ENCODE measurements at regions not wholly inside any gene's neighbourhood (a gene's known extent, or its start where the extent isn't known, plus 50 kb on each side); places are given as distances from the start of the nearest gene placed in this dataset.

- no peak for DNase-seq
- H3K18ac ChIP-seq (ENCODE audit: low read length), result no peak overlapping the region
- H3K27me3 ChIP-seq (ENCODE audit: insufficient read depth, low read length), result no peaks in the 10 kb centered on the region
- no peak overlapping the region for H3K4ac ChIP-seq (ENCODE audit: low read depth, low read length)
- no peak overlapping the region for H2BK5ac ChIP-seq (ENCODE audit: low read depth, low read length, poor library complexity)
- no peaks in the 10 kb centered on the region for H3K79me2 ChIP-seq (ENCODE audit: control insufficient read depth, insufficient read depth, low read length, poor library complexity)
- H2AK5ac ChIP-seq (ENCODE audit: low read length), result no peak overlapping the region
- H3K36me3 ChIP-seq (ENCODE audit: control insufficient read depth in 1 of 2, insufficient read depth in 2 of 2, low read length in 2 of 2), result no peaks in the 10 kb centered on the region
- no peak overlapping the region for H4K12ac ChIP-seq (ENCODE audit: low read depth, low read length)
- no CpG with 5 or more reads among the region's 1 CpG for WGBS (ENCODE audit: extremely low coverage, insufficient coverage, insufficient read length)
- no peak overlapping the region for H2BK120ac ChIP-seq (ENCODE audit: insufficient read depth, low read length, poor library complexity)
- no peaks in the 10 kb centered on the region for H3K79me1 ChIP-seq (ENCODE audit: low read length)
- no peak overlapping the region for H2AFZ ChIP-seq (ENCODE audit: insufficient read depth, low read length, poor library complexity)
- H3K4me3 ChIP-seq (ENCODE audit: low read depth, low read length), result no peak overlapping the region
- H2BK12ac ChIP-seq (ENCODE audit: low read length), result no peak overlapping the region
- no peak overlapping the region for H3K23ac ChIP-seq (ENCODE audit: low read length)
- no peak overlapping the region for H4K8ac ChIP-seq (ENCODE audit: low read depth, low read length)
- no peaks in the 10 kb centered on the region for H3K9me3 ChIP-seq (ENCODE audit: insufficient read depth, low read depth, low read length)
- no peak overlapping the region for H4K91ac ChIP-seq (ENCODE audit: low read depth, low read length)
- no peak overlapping the region for H3K4me2 ChIP-seq (ENCODE audit: low read length)
- no peak overlapping the region for H3K27ac ChIP-seq (ENCODE audit: low read depth, low read length)
- no peaks in the 10 kb centered on the region for H3K4me1 ChIP-seq (ENCODE audit: control insufficient read depth in 1 of 2, insufficient read depth in 2 of 2, low read length in 2 of 2)
- H3K14ac ChIP-seq (ENCODE audit: low read length), result no peak overlapping the region
- no peak overlapping the region for H3K9ac ChIP-seq (ENCODE audit: low read length)
These were observed 180.3 kb downstream of the SLCO4C1 start for GRCh38 chr5:102115736-102116135.

GRCh38 chr5:102114525-102115069 is 181.5 kb downstream of the SLCO4C1 start:
- no peak overlapping the region for H3K27ac ChIP-seq (ENCODE audit: low read depth, low read length)
- no peak overlapping the region for H4K12ac ChIP-seq (ENCODE audit: low read depth, low read length)
- no peak overlapping the region for H3K4me3 ChIP-seq (ENCODE audit: low read depth, low read length)
- no peaks in the 10 kb centered on the region for H3K27me3 ChIP-seq (ENCODE audit: insufficient read depth, low read length)
- no peaks in the 10 kb centered on the region for H3K9me3 ChIP-seq (ENCODE audit: insufficient read depth, low read depth, low read length)
- H3K4ac ChIP-seq (ENCODE audit: low read depth, low read length), result no peak overlapping the region
- DNase-seq, result no peak
- H3K4me1 ChIP-seq (ENCODE audit: control insufficient read depth in 1 of 2, insufficient read depth in 2 of 2, low read length in 2 of 2), result no peaks in the 10 kb centered on the region
- H3K18ac ChIP-seq (ENCODE audit: low read length), result no peak overlapping the region
- no peak overlapping the region for H3K4me2 ChIP-seq (ENCODE audit: low read length)
- no peak overlapping the region for H4K91ac ChIP-seq (ENCODE audit: low read depth, low read length)
- H3K9ac ChIP-seq (ENCODE audit: low read length), result no peak overlapping the region
- H2BK12ac ChIP-seq (ENCODE audit: low read length), result no peak overlapping the region
- H2AK5ac ChIP-seq (ENCODE audit: low read length), result no peak overlapping the region
- no peaks in the 10 kb centered on the region for H3K79me1 ChIP-seq (ENCODE audit: low read length)
- no peak overlapping the region for H4K8ac ChIP-seq (ENCODE audit: low read depth, low read length)
- no CpG with 5 or more reads among the region's 9 CpGs for WGBS (ENCODE audit: extremely low coverage, insufficient coverage, insufficient read length)
- H3K79me2 ChIP-seq (ENCODE audit: control insufficient read depth, insufficient read depth, low read length, poor library complexity), result no peaks in the 10 kb centered on the region
- H2AFZ ChIP-seq (ENCODE audit: insufficient read depth, low read length, poor library complexity), result no peak overlapping the region
- no peaks in the 10 kb centered on the region for H3K36me3 ChIP-seq (ENCODE audit: control insufficient read depth in 1 of 2, insufficient read depth in 2 of 2, low read length in 2 of 2)
- no peak overlapping the region for H2BK5ac ChIP-seq (ENCODE audit: low read depth, low read length, poor library complexity)
- no peak overlapping the region for H3K14ac ChIP-seq (ENCODE audit: low read length)
- H3K23ac ChIP-seq (ENCODE audit: low read length), result no peak overlapping the region
- no peak overlapping the region for H2BK120ac ChIP-seq (ENCODE audit: insufficient read depth, low read length, poor library complexity)

DNA sequence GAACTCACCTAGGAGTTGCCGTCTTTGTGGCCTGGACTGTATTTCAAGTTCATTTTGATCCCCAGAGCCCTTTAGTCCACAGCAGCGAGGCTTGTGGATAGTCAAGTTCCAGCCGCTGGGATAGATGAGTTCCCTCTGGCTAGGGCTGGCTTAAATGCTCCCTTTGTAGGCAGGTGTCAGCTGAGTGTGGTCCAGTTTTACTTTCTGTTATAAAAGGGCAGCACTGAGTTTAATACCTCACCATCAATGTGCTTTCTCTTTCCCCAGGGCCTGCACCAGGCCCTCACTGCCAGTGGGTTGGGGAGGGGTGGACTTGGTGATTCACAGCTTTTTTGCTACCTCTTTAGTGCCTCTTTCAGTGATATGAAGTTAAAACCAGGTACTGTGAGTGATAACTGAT is 188.2 kb downstream of the SLCO4C1 start:
- H2AFZ ChIP-seq (ENCODE audit: insufficient read depth, low read length, poor library complexity), result no peak overlapping the region
- H4K91ac ChIP-seq (ENCODE audit: low read depth, low read length), result no peak overlapping the region
- H3K23ac ChIP-seq (ENCODE audit: low read length), result no peak overlapping the region
- no peak overlapping the region for H3K4me2 ChIP-seq (ENCODE audit: low read length)
- H3K27ac ChIP-seq (ENCODE audit: low read depth, low read length), result no peak overlapping the region
- H2BK12ac ChIP-seq (ENCODE audit: low read length), result no peak overlapping the region
- H3K9ac ChIP-seq (ENCODE audit: low read length), result no peak overlapping the region
- H2AK5ac ChIP-seq (ENCODE audit: low read length), result no peak overlapping the region
- H4K12ac ChIP-seq (ENCODE audit: low read depth, low read length), result no peak overlapping the region
- no peak overlapping the region for H3K4me3 ChIP-seq (ENCODE audit: low read depth, low read length)
- DNase-seq, result no peak
- no peaks in the 10 kb centered on the region for H3K4me1 ChIP-seq (ENCODE audit: control insufficient read depth in 1 of 2, insufficient read depth in 2 of 2, low read length in 2 of 2)
- H3K9me3 ChIP-seq (ENCODE audit: insufficient read depth, low read depth, low read length), result no peaks in the 10 kb centered on the region
- no peaks in the 10 kb centered on the region for H3K36me3 ChIP-seq (ENCODE audit: control insufficient read depth in 1 of 2, insufficient read depth in 2 of 2, low read length in 2 of 2)
- H3K79me1 ChIP-seq (ENCODE audit: low read length), result no peaks in the 10 kb centered on the region
- no peak overlapping the region for H3K18ac ChIP-seq (ENCODE audit: low read length)
- no peak overlapping the region for H3K14ac ChIP-seq (ENCODE audit: low read length)
- H3K27me3 ChIP-seq (ENCODE audit: insufficient read depth, low read length), result no peaks in the 10 kb centered on the region
- no peak overlapping the region for H2BK120ac ChIP-seq (ENCODE audit: insufficient read depth, low read length, poor library complexity)
- H3K4ac ChIP-seq (ENCODE audit: low read depth, low read length), result no peak overlapping the region
- WGBS (ENCODE audit: extremely low coverage, insufficient coverage, insufficient read length), result no CpG with 5 or more reads among the region's 3 CpGs
- no peaks in the 10 kb centered on the region for H3K79me2 ChIP-seq (ENCODE audit: control insufficient read depth, insufficient read depth, low read length, poor library complexity)
- H2BK5ac ChIP-seq (ENCODE audit: low read depth, low read length, poor library complexity), result no peak overlapping the region
- no peak overlapping the region for H4K8ac ChIP-seq (ENCODE audit: low read depth, low read length)

GRCh38 chr5:102106599-102106998 is 189.5 kb downstream of the SLCO4C1 start:
- no peak overlapping the region for H3K4me3 ChIP-seq (ENCODE audit: low read depth, low read length)
- no peak overlapping the region for H2BK5ac ChIP-seq (ENCODE audit: low read depth, low read length, poor library complexity)
- H3K27me3 ChIP-seq (ENCODE audit: insufficient read depth, low read length), result no peaks in the 10 kb centered on the region
- DNase-seq, result peak in 1 of 2 donors; percentile 42
- no peak overlapping the region for H3K9ac ChIP-seq (ENCODE audit: low read length)
- H3K4ac ChIP-seq (ENCODE audit: low read depth, low read length), result no peak overlapping the region
- H3K4me1 ChIP-seq (ENCODE audit: control insufficient read depth in 1 of 2, insufficient read depth in 2 of 2, low read length in 2 of 2), result no peaks in the 10 kb centered on the region
- no peaks in the 10 kb centered on the region for H3K36me3 ChIP-seq (ENCODE audit: control insufficient read depth in 1 of 2, insufficient read depth in 2 of 2, low read length in 2 of 2)
- no peak overlapping the region for H2BK12ac ChIP-seq (ENCODE audit: low read length)
- no peak overlapping the region for H3K23ac ChIP-seq (ENCODE audit: low read length)
- H3K4me2 ChIP-seq (ENCODE audit: low read length), result no peak overlapping the region
- no peak overlapping the region for H3K18ac ChIP-seq (ENCODE audit: low read length)
- H4K91ac ChIP-seq (ENCODE audit: low read depth, low read length), result no peak overlapping the region
- H3K14ac ChIP-seq (ENCODE audit: low read length), result no peak overlapping the region
- no peak overlapping the region for H4K8ac ChIP-seq (ENCODE audit: low read depth, low read length)
- no peak overlapping the region for H2AK5ac ChIP-seq (ENCODE audit: low read length)
- H3K27ac ChIP-seq (ENCODE audit: low read depth, low read length), result no peak overlapping the region
- no peaks in the 10 kb centered on the region for H3K9me3 ChIP-seq (ENCODE audit: insufficient read depth, low read depth, low read length)
- H2BK120ac ChIP-seq (ENCODE audit: insufficient read depth, low read length, poor library complexity), result no peak overlapping the region
- no peak overlapping the region for H2AFZ ChIP-seq (ENCODE audit: insufficient read depth, low read length, poor library complexity)
- H3K79me1 ChIP-seq (ENCODE audit: low read length), result no peaks in the 10 kb centered on the region
- H3K79me2 ChIP-seq (ENCODE audit: control insufficient read depth, insufficient read depth, low read length, poor library complexity), result no peaks in the 10 kb centered on the region
- no peak overlapping the region for H4K12ac ChIP-seq (ENCODE audit: low read depth, low read length)

Measured in trophoblast cell (in vitro differentiated cells and primary cell).